ENCODE measurements at regions not wholly inside any gene's neighbourhood (a gene's known extent, or its start where the extent isn't known, plus 50 kb on each side); places are given as distances from the start of the nearest gene placed in this dataset.
"Not testable (repeated sequence)": the region's sequence is repeated elsewhere in the genome, so short reads cannot be mapped to it uniquely, and the experiment has no call there.

DNA sequence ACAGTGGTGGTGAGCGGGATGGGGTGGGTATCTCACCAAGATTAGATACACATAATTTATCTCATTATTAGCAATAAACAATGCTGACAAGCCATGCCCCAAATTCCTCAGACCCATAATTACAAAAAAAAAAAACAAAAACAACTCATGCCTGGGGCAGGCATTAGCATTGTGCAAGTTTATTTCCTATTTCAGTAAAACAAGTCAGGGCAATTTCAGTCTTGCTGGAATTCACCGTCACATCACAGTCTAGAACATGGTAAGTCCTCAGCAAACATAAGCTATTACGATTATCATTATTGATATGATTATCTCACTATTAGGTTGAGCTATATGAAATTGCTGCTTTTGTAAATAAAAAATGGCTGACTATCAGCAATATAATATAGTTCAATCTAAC is 57.5 kb upstream of the GNAQ start:
- Histone ChIP-seq H3F3A (ENCODE audit: low read depth) (no peaks in the 10 kb centered on the region), H2AFZ (ENCODE audit: low read length) (no peak overlapping the region), H4K20me1 (ENCODE audit: insufficient read depth, low read length, poor library complexity, severe bottlenecking) (no peaks in the 10 kb centered on the region), H3K36me3 (ENCODE audit: insufficient read depth, low read length) (no peaks in the 10 kb centered on the region), H3K9ac (ENCODE audit: low read depth, low read length, poor library complexity, severe bottlenecking) (no peak overlapping the region), H3K4me3 (ENCODE audit: low read length, poor library complexity, severe bottlenecking) (no peak overlapping the region), H3K27me3 (ENCODE audit: insufficient read depth, low read length, poor library complexity, severe bottlenecking) (no peaks in the 10 kb centered on the region), H3K4me2 (ENCODE audit: low read depth, low read length, poor library complexity, severe bottlenecking) (no peak overlapping the region), H3K79me2 (ENCODE audit: insufficient read depth, low read length) (no peaks in the 10 kb centered on the region), H3K9me3 (ENCODE audit: insufficient read depth, low read depth, low read length) (no peaks in the 10 kb centered on the region), H3K9me2 (replicated peaks; ENCODE audit: low read depth, low read length) (no peaks in the 10 kb centered on the region), H3K4me1 (ENCODE audit: insufficient read depth, low read length, poor library complexity, severe bottlenecking) (no peaks in the 10 kb centered on the region)
- TF ChIP-seq CTCF (conservative IDR thresholded peaks at IDR 0.05; ENCODE audit: low read length) (no peak), EZH2phosphoT487 (IDR thresholded peaks at IDR 0.05; ENCODE audit: borderline replicate concordance) (no peak)

- H4K20me1 ChIP-seq (ENCODE audit: insufficient read depth, low read length, poor library complexity, severe bottlenecking); H3F3A ChIP-seq (ENCODE audit: low read depth); H3K9me2 ChIP-seq (replicated peaks; ENCODE audit: low read depth, low read length); H3K4me2 ChIP-seq (ENCODE audit: low read depth, low read length, poor library complexity, severe bottlenecking); H3K9ac ChIP-seq (ENCODE audit: low read depth, low read length, poor library complexity, severe bottlenecking); H3K27me3 ChIP-seq (ENCODE audit: insufficient read depth, low read length, poor library complexity, severe bottlenecking); H3K4me3 ChIP-seq (ENCODE audit: low read length, poor library complexity, severe bottlenecking); H2AFZ ChIP-seq (ENCODE audit: low read length); H3K4me1 ChIP-seq (ENCODE audit: insufficient read depth, low read length, poor library complexity, severe bottlenecking); H3K36me3 ChIP-seq (ENCODE audit: insufficient read depth, low read length); H3K79me2 ChIP-seq (ENCODE audit: insufficient read depth, low read length); H3K9me3 ChIP-seq (ENCODE audit: insufficient read depth, low read depth, low read length): not testable (repeated sequence)
Measured at GRCh38 chr9:78088190-78088589, 56.6 kb upstream of the GNAQ start.

Data from Loucy (cell line).